ENCODE measurements at regions not wholly inside any gene's neighbourhood (a gene's known extent, or its start where the extent isn't known, plus 50 kb on each side); places are given as distances from the start of the nearest gene placed in this dataset.

- no peak for DNase-seq (ENCODE audit: low read depth)
- no peak overlapping the region for H3K4me3 ChIP-seq (ENCODE audit: low read length)
- TF ChIP-seq, protein P1, sequence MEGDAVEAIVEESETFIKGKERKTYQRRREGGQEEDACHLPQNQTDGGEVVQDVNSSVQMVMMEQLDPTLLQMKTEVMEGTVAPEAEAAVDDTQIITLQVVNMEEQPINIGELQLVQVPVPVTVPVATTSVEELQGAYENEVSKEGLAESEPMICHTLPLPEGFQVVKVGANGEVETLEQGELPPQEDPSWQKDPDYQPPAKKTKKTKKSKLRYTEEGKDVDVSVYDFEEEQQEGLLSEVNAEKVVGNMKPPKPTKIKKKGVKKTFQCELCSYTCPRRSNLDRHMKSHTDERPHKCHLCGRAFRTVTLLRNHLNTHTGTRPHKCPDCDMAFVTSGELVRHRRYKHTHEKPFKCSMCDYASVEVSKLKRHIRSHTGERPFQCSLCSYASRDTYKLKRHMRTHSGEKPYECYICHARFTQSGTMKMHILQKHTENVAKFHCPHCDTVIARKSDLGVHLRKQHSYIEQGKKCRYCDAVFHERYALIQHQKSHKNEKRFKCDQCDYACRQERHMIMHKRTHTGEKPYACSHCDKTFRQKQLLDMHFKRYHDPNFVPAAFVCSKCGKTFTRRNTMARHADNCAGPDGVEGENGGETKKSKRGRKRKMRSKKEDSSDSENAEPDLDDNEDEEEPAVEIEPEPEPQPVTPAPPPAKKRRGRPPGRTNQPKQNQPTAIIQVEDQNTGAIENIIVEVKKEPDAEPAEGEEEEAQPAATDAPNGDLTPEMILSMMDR (conservative IDR thresholded peaks at IDR 0.05; ENCODE audit: low read depth, low read length): no peak
Measured at GRCh38 chr1:58287894-58288623, 258.5 kb downstream of the OMA1 start.

GRCh38 chr1:58284225-58284510 is 262.4 kb downstream of the OMA1 start:
- DNase-seq (ENCODE audit: low read depth): no peak
- TF ChIP-seq, protein P1 (conservative IDR thresholded peaks at IDR 0.05; ENCODE audit: low read depth, low read length): no peak
- H3K4me3 ChIP-seq (ENCODE audit: low read length): no peak overlapping the region

GRCh38 chr1:58283388-58284224 is 262.9 kb downstream of the OMA1 start:
- no peak overlapping the region for H3K4me3 ChIP-seq (ENCODE audit: low read length)
- DNase-seq (ENCODE audit: low read depth): no peak
- TF ChIP-seq, protein P1 (conservative IDR thresholded peaks at IDR 0.05; ENCODE audit: low read depth, low read length): no peak

DNA sequence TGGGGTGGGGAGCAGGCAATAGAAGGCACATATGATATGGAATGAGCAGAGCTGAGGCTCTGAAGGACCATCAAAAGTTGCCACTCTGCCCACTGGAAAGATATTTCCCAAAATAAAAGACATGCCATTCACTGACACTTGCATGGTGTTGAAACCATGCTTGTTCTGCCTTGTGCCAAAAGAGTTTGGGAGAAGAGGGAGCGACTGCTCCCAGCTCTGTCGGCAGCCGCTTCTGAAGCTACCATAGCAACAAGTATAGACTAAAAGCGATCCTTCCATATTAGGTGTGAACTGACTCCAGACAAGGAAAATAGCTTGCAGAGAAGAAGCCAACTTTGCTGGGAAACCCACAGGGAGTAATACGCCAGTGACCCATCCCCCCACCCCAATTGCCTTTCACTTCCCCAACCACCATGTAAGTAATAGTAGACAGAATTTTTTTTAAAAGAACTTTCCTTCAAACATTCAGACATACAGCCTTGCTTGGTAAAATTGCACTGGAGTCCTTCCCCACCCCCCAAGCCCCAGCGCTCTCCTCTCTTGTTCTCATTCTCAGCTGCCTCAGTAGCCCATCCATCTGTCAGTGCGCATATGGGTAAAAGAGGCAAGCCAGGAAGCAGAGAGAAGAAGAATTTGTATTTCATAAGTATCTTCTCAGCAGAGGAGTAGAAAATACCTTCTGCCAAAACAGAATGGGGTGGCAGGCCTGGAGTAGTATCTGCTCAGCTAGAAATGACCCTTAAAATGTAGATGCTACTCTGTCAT is 263.7 kb downstream of the OMA1 start:
- DNase-seq (ENCODE audit: low read depth): no peak
- TF ChIP-seq, protein P1 (conservative IDR thresholded peaks at IDR 0.05; ENCODE audit: low read depth, low read length): no peak
- H3K4me3 ChIP-seq (ENCODE audit: low read length): no peak overlapping the region

- TF ChIP-seq, protein P1 (conservative IDR thresholded peaks at IDR 0.05; ENCODE audit: low read depth, low read length): no peak
- H3K4me3 ChIP-seq (ENCODE audit: low read length): no peak overlapping the region
- no peak for DNase-seq (ENCODE audit: low read depth)
Measured at GRCh38 chr1:58266242-58266641, 280.3 kb downstream of the OMA1 start.

GRCh38 chr1:58264462-58264861 is 282.1 kb downstream of the OMA1 start:
- no peak overlapping the region for H3K4me3 ChIP-seq (ENCODE audit: low read length)
- TF ChIP-seq, protein P1 (conservative IDR thresholded peaks at IDR 0.05; ENCODE audit: low read depth, low read length): no peak
- no peak for DNase-seq (ENCODE audit: low read depth)

All from retinal pigment epithelial cell (primary cell).